GM19324 (cell line): ENCODE measurements at regions not wholly inside any gene's neighbourhood (a gene's known extent, or its start where the extent isn't known, plus 50 kb on each side); places are given as distances from the start of the nearest gene placed in this dataset.

ENCODE experiments used
- ATAC-seq: cut with Tn5 transposase; IDR thresholded peaks from one replicate; pipeline ENCODE4 v1.9.1; 2021; ENCODE audit warnings: mild to moderate bottlenecking, moderate library complexity; ENCODE audit not compliant: unreplicated experiment, low FRiP score

DNA sequence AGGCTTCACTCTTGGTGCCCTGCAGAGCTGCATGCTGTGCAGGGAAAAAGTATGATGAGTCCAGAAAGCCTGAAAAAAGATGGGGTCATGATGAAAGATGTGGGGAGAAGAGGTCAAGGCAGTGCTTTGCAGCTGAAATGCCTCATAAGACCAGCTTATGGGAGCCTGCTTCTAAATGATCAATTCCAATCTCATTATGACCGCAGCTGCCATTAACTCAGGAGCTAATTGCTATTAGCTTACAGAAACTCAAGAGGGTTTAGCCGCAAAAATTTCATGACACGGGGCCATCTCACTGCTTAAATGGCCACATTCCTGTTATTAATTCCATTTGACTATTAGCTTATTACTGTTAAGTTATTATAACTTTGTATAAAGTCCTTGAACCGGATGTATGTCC lies 502.9 kb upstream of the ZMIZ1 start:
- ATAC-seq: no peak

DNA sequence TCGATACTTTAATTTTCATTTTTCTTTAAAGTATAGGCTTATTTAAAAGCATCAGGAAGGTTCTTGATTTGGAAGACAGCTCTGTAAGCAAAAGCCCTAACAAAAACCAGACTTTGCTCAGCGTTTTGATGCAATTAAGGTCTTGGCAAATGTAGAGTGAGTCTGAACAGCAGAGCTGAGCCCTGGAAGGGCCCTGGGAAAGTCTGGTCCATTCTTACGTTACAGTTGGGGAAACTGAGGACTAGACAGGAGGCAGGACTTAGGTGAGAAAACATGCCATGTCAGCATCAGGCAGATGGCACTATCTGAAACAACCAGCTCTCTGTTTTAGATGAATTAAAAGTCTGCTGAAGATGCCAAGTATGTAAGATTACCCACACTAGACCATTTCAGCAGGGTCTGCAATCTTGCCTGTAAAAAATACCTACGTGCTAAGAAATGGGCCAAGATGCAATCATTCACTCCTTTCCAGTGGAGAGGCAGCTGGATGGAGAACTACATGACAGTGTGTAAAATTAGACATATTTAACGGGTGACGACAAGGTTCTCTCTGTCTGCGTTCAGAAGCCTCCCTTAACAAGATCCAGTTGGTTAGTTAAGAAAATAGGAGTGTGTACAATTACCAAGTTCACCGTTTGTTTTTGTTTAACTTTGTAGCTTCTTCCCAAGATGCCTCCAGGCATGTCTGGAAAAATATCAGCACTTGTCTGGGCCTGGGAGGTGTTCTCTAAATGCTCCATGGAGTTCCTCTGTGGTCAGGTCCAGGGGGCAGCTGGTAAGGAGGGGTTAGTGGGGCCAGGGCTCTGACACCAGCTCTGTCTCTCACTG lies 502.3 kb upstream of the ZMIZ1 start:
- no peak for ATAC-seq

DNA sequence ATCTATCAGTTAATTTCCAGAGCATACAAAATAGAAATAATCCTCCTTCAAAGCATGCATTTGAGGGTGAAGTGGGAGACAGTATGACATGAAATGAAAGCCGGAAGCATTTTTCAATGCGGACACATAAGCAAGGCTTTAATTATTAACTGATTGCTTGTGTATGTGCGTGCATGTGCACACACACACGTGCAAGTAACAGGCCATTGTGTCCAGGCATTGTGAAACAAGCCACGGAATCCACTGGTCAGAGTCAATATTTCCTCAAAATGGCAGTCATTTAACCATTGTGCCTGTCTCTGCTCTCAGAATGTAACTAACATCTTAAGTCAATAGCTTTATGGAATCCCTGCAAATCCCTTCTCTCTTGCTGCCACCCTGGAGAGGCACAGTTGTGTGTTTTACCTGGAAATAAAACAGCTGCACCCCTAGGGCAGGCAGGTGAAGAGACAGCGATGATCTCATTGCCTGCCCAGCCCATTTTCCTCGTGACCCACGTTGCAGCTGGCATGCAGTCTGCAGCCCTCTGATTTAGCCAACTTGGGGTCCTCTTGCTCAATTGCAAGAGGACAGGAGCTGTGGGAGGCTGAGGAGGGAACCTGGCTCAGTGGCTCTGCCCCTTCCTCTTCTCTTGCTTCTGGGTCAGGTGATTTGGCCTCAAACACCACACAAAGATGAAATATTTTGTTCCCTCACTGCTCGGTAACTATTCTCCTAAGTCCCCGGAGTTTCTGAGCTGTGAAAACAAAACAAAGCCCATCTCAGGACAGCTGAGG lies 500.9 kb upstream of the ZMIZ1 start:
- ATAC-seq: no peak

DNA sequence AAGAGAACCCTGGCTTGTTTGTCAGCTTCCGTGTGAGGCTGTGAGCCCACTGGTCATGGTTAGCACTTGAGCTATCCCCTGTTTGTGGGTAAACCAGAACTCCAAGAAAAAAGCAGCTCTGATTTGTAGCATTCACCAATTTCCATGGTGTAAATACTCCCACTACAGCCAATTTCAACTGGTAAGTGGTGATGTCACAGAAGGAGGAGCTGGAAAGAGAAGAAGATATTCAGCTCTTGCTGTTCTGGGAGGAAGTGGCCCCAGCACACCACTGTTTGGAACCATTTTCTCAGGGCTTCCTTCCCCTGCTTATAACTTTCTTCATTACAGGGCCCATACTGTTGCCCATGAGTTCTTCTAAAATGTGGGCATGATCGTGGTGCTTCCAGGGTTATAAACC lies 500.1 kb upstream of the ZMIZ1 start:
- no peak for ATAC-seq

DNA sequence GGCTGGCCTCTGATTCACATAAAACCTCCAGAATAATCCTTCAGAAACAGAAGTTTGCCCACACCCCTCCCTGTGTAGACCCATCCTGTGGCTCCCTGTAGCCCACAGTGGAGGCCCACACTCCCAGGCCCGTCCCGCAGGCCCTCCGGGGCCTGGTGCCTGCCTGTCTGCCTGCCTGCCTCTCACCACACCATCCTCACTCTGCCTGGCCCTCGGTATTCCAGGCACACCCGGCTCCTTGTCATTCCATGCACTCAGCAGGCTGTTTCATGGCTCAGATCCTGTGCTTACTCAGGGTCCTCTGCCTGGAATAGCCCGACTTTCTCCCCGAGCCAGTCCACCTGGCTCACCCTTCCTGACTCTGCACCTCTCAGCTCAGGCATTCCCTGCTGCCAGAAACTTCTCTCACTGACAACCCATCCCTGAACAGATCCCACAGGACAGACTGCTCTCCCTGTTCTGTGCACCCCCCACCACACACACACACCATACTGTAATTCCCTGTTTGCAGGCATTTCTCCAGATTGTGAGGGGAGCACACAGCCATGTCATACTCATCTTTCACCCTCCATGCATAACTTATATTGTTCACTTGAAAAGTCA lies 498.0 kb upstream of the ZMIZ1 start:
- ATAC-seq: no peak

DNA sequence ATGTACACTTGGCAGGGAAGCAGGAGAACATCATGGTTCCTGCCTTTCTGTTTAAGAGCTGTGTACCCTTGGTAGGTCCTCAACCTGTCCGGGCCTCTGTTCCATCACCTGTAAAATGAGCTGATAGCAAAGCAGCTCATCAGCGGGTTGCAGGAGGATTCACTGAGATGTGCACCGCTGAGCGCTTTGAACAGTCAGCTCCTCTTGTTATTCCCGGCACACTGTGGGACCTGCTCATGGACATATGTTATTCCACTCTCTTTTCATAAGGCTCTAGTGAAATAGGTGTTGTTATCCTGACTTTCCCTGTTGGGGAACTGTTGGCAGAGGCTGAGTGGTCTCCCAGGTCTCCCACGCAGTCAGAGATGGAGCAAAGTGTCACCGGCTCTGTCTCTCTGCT lies 497.5 kb upstream of the ZMIZ1 start:
- no peak for ATAC-seq

DNA sequence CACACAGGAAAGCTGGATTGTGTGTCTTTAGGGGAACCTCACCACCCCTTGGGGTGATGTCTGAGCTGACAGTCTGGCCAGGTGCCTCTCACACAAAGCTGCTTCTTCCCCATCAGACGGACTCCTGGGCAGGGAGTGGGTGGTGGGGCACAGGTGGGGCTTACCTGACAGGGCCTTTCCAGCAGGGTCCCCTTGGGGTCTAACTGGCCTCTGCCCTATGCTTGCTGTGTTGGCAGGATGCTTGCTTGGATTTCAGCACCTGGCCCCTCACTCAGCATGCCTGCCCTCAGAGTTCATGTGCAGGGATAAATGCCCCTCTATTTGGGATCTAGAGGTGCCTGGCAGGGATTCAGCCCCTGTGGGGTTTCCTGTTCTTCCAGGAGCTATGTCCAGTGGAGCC lies 496.9 kb upstream of the ZMIZ1 start:
- no peak for ATAC-seq

DNA sequence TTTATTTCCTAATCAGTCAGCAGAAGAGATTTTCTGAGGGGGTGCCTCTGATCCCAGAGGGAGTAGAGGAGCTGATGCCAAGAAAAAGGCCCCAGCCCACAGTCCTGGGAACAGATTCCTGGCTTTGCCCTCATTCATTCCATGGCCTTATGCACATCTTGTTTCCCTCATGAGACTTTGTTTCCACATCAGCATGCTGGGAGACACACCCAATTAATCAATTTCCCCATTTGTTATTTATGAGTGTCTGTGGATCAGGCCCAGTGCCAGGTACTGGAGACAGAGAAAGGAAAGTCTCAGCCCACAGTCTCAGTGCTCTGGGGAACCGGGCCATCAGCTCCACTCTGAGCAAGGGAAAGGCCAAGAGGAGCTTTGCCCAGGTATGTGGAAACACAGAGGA lies 496.2 kb upstream of the ZMIZ1 start:
- no peak for ATAC-seq

DNA sequence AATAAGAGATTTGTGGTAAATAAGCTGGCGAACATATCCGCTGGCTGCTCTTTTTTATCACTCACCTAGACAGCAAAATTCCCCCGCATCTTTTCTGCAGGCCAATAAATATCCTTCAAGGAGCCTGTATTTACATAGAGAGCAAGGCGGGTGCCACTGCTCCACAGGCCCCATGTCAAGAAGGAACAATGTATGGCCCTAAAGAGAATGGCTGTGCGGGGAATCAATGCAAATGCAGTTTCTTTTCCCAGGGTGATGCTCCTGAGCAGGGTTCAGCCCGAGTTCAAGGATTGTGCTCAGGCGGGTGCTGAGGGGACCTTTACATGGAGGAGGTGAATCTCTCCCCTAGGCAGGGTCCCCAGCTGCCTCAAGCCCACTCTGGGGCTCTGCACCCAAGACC lies 494.2 kb upstream of the ZMIZ1 start:
- no peak for ATAC-seq

DNA sequence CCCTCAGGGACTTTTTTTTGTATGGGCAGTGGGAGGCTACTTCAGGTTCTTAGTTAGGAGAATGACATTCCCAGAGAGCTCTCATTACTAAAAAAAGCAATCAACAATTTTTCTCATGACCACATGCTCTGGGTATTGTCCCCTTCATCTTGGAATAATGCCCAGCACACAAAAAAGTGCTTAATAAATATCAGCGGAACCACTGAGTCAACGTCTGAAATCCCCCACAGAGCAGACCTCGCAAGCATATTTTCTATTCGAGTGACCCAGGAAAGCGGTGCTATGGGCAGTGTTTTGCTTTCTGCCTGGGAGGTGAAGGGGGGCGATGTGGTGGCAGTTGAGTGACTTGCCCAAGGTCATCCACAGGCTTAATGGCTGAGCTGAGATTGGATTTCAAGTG lies 493.4 kb upstream of the ZMIZ1 start:
- ATAC-seq: no peak

DNA sequence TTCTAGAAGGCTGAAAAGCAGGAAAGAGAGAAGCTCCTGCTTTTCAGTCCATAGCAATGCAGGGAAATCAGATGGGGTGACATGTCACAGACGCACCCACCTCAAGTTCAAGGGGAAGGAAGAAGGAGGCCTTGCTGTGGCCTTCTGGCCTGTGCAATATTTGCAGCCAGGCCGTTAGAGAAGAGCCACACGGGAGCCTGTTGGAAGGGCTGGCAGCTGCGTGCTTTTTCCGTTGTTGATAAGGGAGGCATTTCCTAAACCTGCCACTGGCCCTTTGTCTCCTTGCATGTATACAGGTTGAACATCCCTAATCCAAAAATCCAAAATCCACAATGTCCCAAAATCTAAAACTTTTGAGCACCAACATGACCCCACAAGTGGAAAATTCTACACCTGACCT lies 492.5 kb upstream of the ZMIZ1 start:
- no peak for ATAC-seq

DNA sequence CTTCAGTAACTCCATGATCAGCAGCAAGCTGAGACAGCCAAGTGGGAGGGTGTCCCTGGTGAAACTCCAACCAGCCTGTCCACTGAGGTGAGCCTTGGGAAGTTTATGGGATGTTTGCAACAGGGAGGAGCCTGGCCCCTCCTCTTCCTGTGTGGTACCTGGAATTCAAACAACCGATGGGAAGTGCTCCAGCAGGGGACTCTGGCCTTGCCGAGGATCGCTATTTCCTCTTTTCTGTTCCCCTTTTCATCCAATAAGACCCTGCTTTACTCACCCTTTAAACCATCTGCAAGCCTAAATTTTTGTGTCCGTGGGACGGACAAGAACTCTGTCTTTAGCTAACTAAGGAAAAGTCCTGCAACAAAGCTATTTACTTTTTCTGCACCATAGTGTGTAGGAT lies 491.1 kb upstream of the ZMIZ1 start:
- ATAC-seq: no peak

DNA sequence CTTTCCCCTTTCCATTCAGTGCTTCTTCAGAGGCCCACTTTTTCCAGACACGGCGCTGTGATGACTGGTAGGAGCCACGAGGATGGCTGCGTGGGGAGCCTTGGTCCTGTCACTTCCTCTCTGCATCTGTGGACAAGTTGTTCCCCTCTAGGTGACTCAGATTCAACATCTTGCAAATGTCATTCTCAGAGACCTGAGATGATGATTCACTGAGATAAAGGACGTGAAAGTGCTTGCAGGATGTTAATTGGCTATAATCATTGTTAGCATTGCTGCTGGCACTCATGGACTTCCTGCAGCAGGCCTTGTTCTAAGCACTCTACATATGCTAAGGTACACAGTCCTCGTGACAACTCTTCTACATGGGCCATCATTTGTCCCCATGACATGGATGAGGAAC lies 489.8 kb upstream of the ZMIZ1 start:
- ATAC-seq: peak; percentile 51

DNA sequence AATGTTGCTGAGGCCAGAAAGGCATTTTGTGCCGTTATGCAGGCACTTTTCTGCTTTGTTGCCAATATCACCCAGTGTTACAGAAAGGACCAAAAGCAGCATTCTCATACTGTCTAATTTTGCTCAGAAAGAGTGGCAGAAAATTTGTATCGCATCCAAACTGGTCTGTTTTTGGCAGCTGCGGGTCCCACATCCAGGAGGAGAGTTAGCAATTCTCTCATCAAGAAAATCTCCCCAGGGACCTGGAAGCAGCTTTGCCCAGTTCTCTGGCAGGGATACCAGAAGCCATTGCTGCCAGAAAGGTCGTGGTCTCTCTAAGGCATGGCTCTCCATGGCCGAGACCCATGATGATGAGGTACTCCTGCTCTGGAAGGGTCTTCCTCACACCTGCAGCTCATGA lies 489.2 kb upstream of the ZMIZ1 start:
- no peak for ATAC-seq

DNA sequence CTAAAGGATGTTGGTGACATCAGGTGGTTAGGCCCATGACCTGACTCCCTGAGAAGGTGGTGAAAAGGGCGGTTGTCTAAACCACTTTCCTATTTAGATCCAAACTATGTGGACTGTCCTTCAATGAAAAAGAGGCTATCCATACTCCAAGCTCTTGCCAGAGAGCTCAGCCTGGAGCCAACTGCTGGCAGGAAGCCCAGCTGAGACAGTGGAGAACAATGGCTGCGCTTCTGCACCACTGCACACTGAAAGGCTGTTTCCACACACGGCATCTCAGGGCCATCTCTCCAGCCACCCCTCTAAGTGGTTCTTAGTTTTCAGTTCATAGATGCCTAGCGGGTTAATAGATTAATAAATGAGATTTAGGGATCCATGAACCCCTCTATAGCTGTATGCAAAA lies 488.8 kb upstream of the ZMIZ1 start:
- ATAC-seq: no peak

DNA sequence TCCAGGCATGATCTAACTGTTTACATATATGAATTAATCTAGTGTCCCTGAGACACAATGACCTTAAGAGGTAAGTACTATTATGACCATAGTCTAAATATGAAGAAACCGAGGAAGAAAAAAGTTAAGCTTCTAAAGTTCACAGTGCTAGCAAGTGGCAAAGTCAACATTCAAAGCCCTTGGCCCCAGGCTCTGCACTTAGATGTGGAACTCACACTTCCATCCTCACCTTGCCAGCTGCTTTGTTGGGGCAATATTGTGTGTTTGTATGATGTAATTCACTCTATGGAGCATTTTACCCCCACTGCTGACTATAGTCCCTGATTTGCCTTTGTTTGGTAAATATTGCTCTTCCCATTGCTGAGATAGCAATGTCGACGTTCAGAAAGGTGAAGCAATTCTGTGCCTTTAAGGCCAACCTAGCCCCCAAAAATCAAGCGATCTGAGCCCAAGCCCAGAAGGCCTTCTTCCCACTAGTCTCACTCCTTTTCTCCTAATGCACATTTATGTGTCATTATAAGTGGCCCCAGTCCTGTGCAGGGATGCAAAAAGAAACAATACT lies 487.6 kb upstream of the ZMIZ1 start:
- no peak for ATAC-seq

DNA sequence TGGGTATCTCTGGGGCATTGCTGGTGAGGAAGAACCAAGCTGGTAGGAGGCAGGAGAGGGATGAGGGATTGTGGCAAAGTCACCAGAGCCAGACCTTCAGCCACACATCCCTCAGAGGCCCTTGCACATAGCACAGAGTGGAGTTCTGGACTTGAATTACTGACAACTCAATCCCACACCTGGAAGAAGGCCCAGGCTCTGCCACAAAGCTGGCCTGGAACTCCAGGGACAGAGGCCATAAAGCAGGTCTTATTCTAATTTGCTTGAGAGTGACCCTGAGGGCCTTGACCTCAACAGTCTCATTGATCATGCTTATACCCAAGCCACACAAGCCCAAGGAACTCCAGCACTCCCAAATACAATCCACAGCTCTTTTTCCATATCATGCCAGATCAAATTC lies 486.2 kb upstream of the ZMIZ1 start:
- no peak for ATAC-seq

DNA sequence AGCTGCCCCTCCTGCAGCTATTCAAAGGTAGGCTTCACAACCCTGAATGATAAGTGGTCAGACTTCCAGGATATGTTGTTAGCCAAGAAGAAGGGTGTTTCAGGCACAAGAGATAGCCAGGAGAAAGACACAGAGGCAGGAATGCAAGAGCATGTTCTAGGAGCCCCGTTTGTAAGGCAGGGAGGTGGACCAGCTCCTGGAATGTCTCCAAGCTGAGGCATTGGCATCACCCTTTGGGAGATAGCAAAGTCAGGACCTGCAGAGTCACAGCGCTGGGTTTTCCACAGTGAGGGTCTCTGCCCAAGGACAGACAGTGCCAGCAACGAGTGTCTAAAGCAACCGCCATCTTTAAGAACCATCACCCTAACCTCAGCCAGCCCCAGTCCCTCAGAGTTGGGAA lies 484.5 kb upstream of the ZMIZ1 start:
- ATAC-seq: no peak

DNA sequence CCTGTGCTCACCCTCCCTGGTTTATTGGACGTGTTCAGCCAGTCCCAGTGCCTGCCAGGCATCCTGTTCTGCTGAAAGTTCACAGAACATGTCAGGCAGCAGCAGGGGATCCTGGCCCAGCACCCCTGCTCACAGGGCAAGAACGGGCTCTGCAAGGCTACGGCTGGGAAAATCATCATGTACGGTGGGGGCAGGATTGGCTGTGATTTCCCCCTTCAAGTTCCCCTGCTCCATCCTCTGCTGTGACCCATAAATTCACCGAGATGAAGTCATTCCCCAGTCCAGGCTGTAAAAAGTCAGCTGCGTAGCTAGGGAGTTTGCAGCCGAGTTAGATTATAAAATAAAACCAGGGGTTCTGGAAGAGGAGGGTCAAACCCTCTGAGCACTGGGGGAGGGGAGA lies 484.1 kb upstream of the ZMIZ1 start:
- no peak for ATAC-seq

DNA sequence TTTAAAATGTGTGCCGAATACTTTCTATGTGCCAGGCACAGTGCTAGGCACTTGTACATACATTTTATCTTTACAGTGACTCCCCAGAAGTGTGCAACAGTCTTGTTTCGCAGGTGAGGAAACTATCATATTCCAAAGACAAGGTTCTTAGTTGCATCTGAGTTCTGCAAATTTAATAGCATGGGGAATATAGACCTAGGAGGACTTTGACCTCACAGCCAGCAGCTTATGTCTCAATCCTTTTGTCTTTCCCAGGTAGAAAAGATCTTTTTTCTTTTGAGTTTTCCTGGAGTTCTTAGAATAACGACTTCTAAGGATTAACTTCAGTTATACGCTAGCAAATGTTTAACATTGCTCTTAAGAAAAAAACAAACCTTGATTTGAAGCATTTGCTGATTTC lies 482.8 kb upstream of the ZMIZ1 start:
- ATAC-seq: no peak

DNA sequence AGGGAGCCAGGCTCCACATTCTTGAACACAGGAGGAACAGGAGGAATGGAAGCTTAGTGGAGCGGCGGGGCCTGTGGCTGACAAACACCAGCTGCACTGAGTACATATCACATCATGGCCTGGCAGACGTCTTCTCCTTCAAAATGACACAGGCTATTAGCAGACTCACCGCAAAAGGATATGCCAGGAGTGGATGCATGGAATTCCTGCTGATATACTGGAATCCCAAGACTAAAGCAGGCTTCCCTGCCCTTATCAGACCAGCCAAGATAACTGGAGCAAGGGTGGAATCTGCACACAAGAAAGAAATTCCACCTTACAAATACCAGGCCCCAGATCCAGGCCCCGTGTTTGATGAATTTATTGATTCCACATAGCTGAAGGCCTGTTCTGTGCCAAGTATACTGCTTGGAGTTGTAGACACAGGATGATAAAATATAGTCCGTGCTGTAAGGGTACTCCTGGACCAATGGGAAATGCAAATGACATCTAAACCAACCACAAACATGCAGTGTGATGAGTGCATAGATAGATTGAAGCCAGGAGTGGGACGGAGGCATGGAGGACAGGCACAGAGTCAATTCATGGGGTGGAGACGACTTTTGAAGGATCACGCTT lies 480.5 kb upstream of the ZMIZ1 start:
- ATAC-seq: no peak
